ENCODE measurements at regions not wholly inside any gene's neighbourhood (a gene's known extent, or its start where the extent isn't known, plus 50 kb on each side); places are given as distances from the start of the nearest gene placed in this dataset.
"Not testable (repeated sequence)": the region's sequence is repeated elsewhere in the genome, so short reads cannot be mapped to it uniquely, and the experiment has no call there.

GRCh38 chr17:31748881-31749280, 110.2 kb downstream of the COPRS start:
- DNase-seq: peak; percentile 24

- DNase-seq: no peak
Measured at GRCh38 chr17:31746884-31747495, 112.1 kb downstream of the COPRS start.

GRCh38 chr17:31745964-31746600, 113.0 kb downstream of the COPRS start:
- DNase-seq: no peak

- DNase-seq: peak; percentile 72
Measured at GRCh38 chr17:31744511-31744951, 114.5 kb downstream of the COPRS start.

- no peak for DNase-seq
Measured at GRCh38 chr17:31743797-31744196, 115.2 kb downstream of the COPRS start.

- DNase-seq: no peak
Measured at GRCh38 chr17:31741371-31741770, 117.7 kb downstream of the COPRS start.

- no peak for DNase-seq
Measured at GRCh38 chr17:31740611-31741082, 118.4 kb downstream of the COPRS start.

- DNase-seq: no peak
Measured at GRCh38 chr17:31738996-31739699, 119.9 kb downstream of the COPRS start.

- no peak for DNase-seq
Measured at GRCh38 chr17:31738488-31738887, 120.6 kb downstream of the COPRS start.

GRCh38 chr17:31738067-31738466, 121.0 kb downstream of the COPRS start:
- DNase-seq: no peak

GRCh38 chr17:31736855-31737625, 122.0 kb downstream of the COPRS start:
- no peak for DNase-seq

- DNase-seq: no peak
Measured at GRCh38 chr17:31733326-31733725, 125.7 kb downstream of the COPRS start.

- DNase-seq: not testable (repeated sequence)
Measured at GRCh38 chr17:31731585-31732154, 127.4 kb downstream of the COPRS start.

GRCh38 chr17:31731118-31731517, 127.9 kb downstream of the COPRS start:
- no peak for DNase-seq

- no peak for DNase-seq
Measured at GRCh38 chr17:31726980-31727427, 132.0 kb downstream of the COPRS start.

- DNase-seq: no peak
Measured at GRCh38 chr17:31724619-31725018, 134.4 kb downstream of the COPRS start.

- DNase-seq: no peak
Measured at GRCh38 chr17:31724026-31724425, 135.0 kb downstream of the COPRS start.

- DNase-seq: no peak
Measured at GRCh38 chr17:31722251-31723056, 136.6 kb downstream of the COPRS start.

- DNase-seq: no peak
Measured at GRCh38 chr17:31721291-31722025, 137.6 kb downstream of the COPRS start.

GRCh38 chr17:31717251-31717650, 141.8 kb downstream of the COPRS start:
- DNase-seq: not testable (repeated sequence)

Measured in renal pelvis (tissue), 1 donor.